Activated CD4-positive, alpha-beta T cell treated with anti-CD3 and anti-CD28 coated beads, Interleukin-2, amount 10 ng/mL, durations not matched to agents 7 days and 5 days (primary cell): ENCODE measurements at regions not wholly inside any gene's neighbourhood (a gene's known extent, or its start where the extent isn't known, plus 50 kb on each side); places are given as distances from the start of the nearest gene placed in this dataset.

Experiments
- CTCF ChIA-PET: fragments of 350-600 bp; sonication (Branson Sonifier 250); formaldehyde crosslinking; loops from one replicate; lab custom pipeline; 2021; ENCODE audit warnings: antibody characterized with exemption; lab: Charles Lee
- POLR2A ChIA-PET: fragments of 350-600 bp; sonication (Branson Sonifier 250); formaldehyde crosslinking; loops from one replicate; lab custom pipeline; 2021; ENCODE audit warnings: antibody characterized with exemption; lab: Charles Lee
- DNase-seq: peaks from one replicate; pipeline ENCODE4 v3.0.0-alpha.2; 2020
- H3K27ac Mint-ChIP-seq: one replicate; pipeline ENCODE4 v1.8.0; 2021; ENCODE audit warnings: mild to moderate bottlenecking, moderate library complexity, mixed read lengths
- H3K27me3 Mint-ChIP-seq: one replicate; pipeline ENCODE4 v1.8.0; 2021; ENCODE audit warnings: mixed read lengths
- H3K36me3 Mint-ChIP-seq: one replicate; pipeline ENCODE4 v1.8.0; 2021; ENCODE audit warnings: low read depth, mixed read lengths
- H3K4me1 Mint-ChIP-seq: one replicate; pipeline ENCODE4 v1.8.0; 2021; ENCODE audit warnings: mixed read lengths
- H3K4me3 Mint-ChIP-seq: one replicate; pipeline ENCODE4 v1.8.0; 2021; ENCODE audit warnings: mild to moderate bottlenecking, moderate library complexity, mixed read lengths
- H3K9me3 Mint-ChIP-seq: one replicate; pipeline ENCODE4 v1.8.0; 2021; ENCODE audit warnings: mixed read lengths

- no peaks in the 10 kb centered on the region for H3K4me1 Mint-ChIP-seq
- no peak overlapping the region for H3K4me3 Mint-ChIP-seq
- H3K27ac Mint-ChIP-seq = no peak overlapping the region
- CTCF ChIA-PET = no interaction called here
- H3K36me3 Mint-ChIP-seq = no peaks in the 10 kb centered on the region
- H3K27me3 Mint-ChIP-seq = no peaks in the 10 kb centered on the region
- POLR2A ChIA-PET = no interaction called here
- H3K9me3 Mint-ChIP-seq = peaks cover 5% of the 10 kb centered on the region
- no peak for DNase-seq
Observed at GRCh38 chr5:27308153-27308552, 269.8 kb upstream of the CDH9 start.

- Mint-ChIP-seq H3K4me1 (no peaks in the 10 kb centered on the region), H3K27me3 (no peaks in the 10 kb centered on the region), H3K9me3 (peaks cover 17% of the 10 kb centered on the region), H3K36me3 (no peaks in the 10 kb centered on the region), H3K27ac (no peak overlapping the region), H3K4me3 (no peak overlapping the region)
- POLR2A ChIA-PET = no interaction called here
- CTCF ChIA-PET = no interaction called here
- no peak for DNase-seq
Observed at GRCh38 chr5:27290172-27290571, 251.8 kb upstream of the CDH9 start.

GRCh38 chr5:27276119-27276518 lies 237.7 kb upstream of the CDH9 start:
- Mint-ChIP-seq H3K9me3 (peaks cover 19% of the 10 kb centered on the region), H3K27ac (no peak overlapping the region), H3K4me1 (no peaks in the 10 kb centered on the region), H3K27me3 (no peaks in the 10 kb centered on the region), H3K4me3 (no peak overlapping the region), H3K36me3 (no peaks in the 10 kb centered on the region)
- DNase-seq = no peak
- POLR2A ChIA-PET = no interaction called here
- CTCF ChIA-PET = no interaction called here

GRCh38 chr5:27275345-27275744 lies 237.0 kb upstream of the CDH9 start:
- H3K27ac Mint-ChIP-seq = no peak overlapping the region
- POLR2A ChIA-PET = no interaction called here
- peaks cover 17% of the 10 kb centered on the region for H3K9me3 Mint-ChIP-seq
- DNase-seq = no peak
- no peaks in the 10 kb centered on the region for H3K4me1 Mint-ChIP-seq
- CTCF ChIA-PET = no interaction called here
- no peaks in the 10 kb centered on the region for H3K27me3 Mint-ChIP-seq
- H3K4me3 Mint-ChIP-seq = no peak overlapping the region
- no peaks in the 10 kb centered on the region for H3K36me3 Mint-ChIP-seq

GRCh38 chr5:27269766-27270165 lies 231.4 kb upstream of the CDH9 start:
- H3K27me3 Mint-ChIP-seq = no peaks in the 10 kb centered on the region
- ChIA-PET POLR2A (no interaction called here), CTCF (no interaction called here)
- no peak overlapping the region for H3K27ac Mint-ChIP-seq
- H3K4me3 Mint-ChIP-seq = no peak overlapping the region
- no peaks in the 10 kb centered on the region for H3K4me1 Mint-ChIP-seq
- no peaks in the 10 kb centered on the region for H3K36me3 Mint-ChIP-seq
- DNase-seq = no peak
- H3K9me3 Mint-ChIP-seq = peaks cover 16% of the 10 kb centered on the region

GRCh38 chr5:27267209-27267824 lies 228.9 kb upstream of the CDH9 start:
- H3K4me3 Mint-ChIP-seq = no peak overlapping the region
- H3K27ac Mint-ChIP-seq = no peak overlapping the region
- POLR2A ChIA-PET = no interaction called here
- no peaks in the 10 kb centered on the region for H3K4me1 Mint-ChIP-seq
- CTCF ChIA-PET = no interaction called here
- H3K27me3 Mint-ChIP-seq = no peaks in the 10 kb centered on the region
- no peak for DNase-seq
- H3K36me3 Mint-ChIP-seq = no peaks in the 10 kb centered on the region
- peaks cover 13% of the 10 kb centered on the region for H3K9me3 Mint-ChIP-seq

GRCh38 chr5:27266184-27266583 lies 227.8 kb upstream of the CDH9 start:
- ChIA-PET POLR2A (no interaction called here), CTCF (no interaction called here)
- H3K27ac Mint-ChIP-seq = no peak overlapping the region
- no peaks in the 10 kb centered on the region for H3K36me3 Mint-ChIP-seq
- H3K4me1 Mint-ChIP-seq = no peaks in the 10 kb centered on the region
- no peak overlapping the region for H3K4me3 Mint-ChIP-seq
- H3K9me3 Mint-ChIP-seq = peaks cover 13% of the 10 kb centered on the region
- DNase-seq = no peak
- no peaks in the 10 kb centered on the region for H3K27me3 Mint-ChIP-seq

GRCh38 chr5:27257696-27258095 lies 219.3 kb upstream of the CDH9 start:
- peaks cover 5% of the 10 kb centered on the region for H3K9me3 Mint-ChIP-seq
- POLR2A ChIA-PET = no interaction called here

GRCh38 chr5:27252911-27253310 lies 214.5 kb upstream of the CDH9 start:
- no peaks in the 10 kb centered on the region for H3K27me3 Mint-ChIP-seq
- ChIA-PET POLR2A (no interaction called here), CTCF (no interaction called here)
- peaks cover 5% of the 10 kb centered on the region for H3K9me3 Mint-ChIP-seq
- no peak overlapping the region for H3K27ac Mint-ChIP-seq
- no peak for DNase-seq
- H3K4me1 Mint-ChIP-seq = no peaks in the 10 kb centered on the region
- H3K4me3 Mint-ChIP-seq = no peak overlapping the region
- no peaks in the 10 kb centered on the region for H3K36me3 Mint-ChIP-seq

More at GRCh38 chr5:27257696-27258095, 219.3 kb upstream of the CDH9 start:
- Mint-ChIP-seq H3K36me3 (no peaks in the 10 kb centered on the region), H3K4me3 (no peak overlapping the region), H3K4me1 (no peaks in the 10 kb centered on the region), H3K27ac (no peak overlapping the region), H3K27me3 (no peaks in the 10 kb centered on the region)
- no peak for DNase-seq
- CTCF ChIA-PET = no interaction called here

- Mint-ChIP-seq H3K4me3 (no peak overlapping the region), H3K27ac (no peak overlapping the region), H3K27me3 (no peaks in the 10 kb centered on the region), H3K9me3 (peaks cover 3% of the 10 kb centered on the region), H3K4me1 (no peaks in the 10 kb centered on the region), H3K36me3 (no peaks in the 10 kb centered on the region)
- POLR2A ChIA-PET = no interaction called here
- CTCF ChIA-PET = no interaction called here
- no peak for DNase-seq
Observed at GRCh38 chr5:27242258-27242626, 203.9 kb upstream of the CDH9 start.

- Mint-ChIP-seq H3K36me3 (no peaks in the 10 kb centered on the region), H3K27ac (no peak overlapping the region), H3K9me3 (peaks cover 2% of the 10 kb centered on the region), H3K4me1 (no peaks in the 10 kb centered on the region), H3K4me3 (no peak overlapping the region), H3K27me3 (no peaks in the 10 kb centered on the region)
- no peak for DNase-seq
- ChIA-PET POLR2A (no interaction called here), CTCF (no interaction called here)
Observed at GRCh38 chr5:27241564-27242257, 203.3 kb upstream of the CDH9 start.

- no peak overlapping the region for H3K27ac Mint-ChIP-seq
- no peaks in the 10 kb centered on the region for H3K36me3 Mint-ChIP-seq
- H3K27me3 Mint-ChIP-seq = no peaks in the 10 kb centered on the region
- POLR2A ChIA-PET = no interaction called here
- CTCF ChIA-PET = no interaction called here
- H3K4me1 Mint-ChIP-seq = no peaks in the 10 kb centered on the region
- DNase-seq = no peak
- H3K4me3 Mint-ChIP-seq = no peak overlapping the region
- peaks cover 2% of the 10 kb centered on the region for H3K9me3 Mint-ChIP-seq
Observed at GRCh38 chr5:27240791-27241190, 202.4 kb upstream of the CDH9 start.

GRCh38 chr5:27234916-27235315 lies 196.5 kb upstream of the CDH9 start:
- CTCF ChIA-PET = interaction anchor here (0.7 kb wide), 1 partner anchor 387 kb away, joined by 3 read pairs; no protein-coding TSS in a partner anchor
- H3K4me3 Mint-ChIP-seq = no peak overlapping the region
- H3K9me3 Mint-ChIP-seq = peaks cover 2% of the 10 kb centered on the region

GRCh38 chr5:27221410-27221809 lies 183.0 kb upstream of the CDH9 start:
- H3K4me3 Mint-ChIP-seq = no peak overlapping the region
- peaks cover 14% of the 10 kb centered on the region for H3K9me3 Mint-ChIP-seq
- CTCF ChIA-PET = interaction anchor here (0.6 kb wide), 1 partner anchor 223 kb away, joined by 3 read pairs; no protein-coding TSS in a partner anchor
- no peaks in the 10 kb centered on the region for H3K4me1 Mint-ChIP-seq
- no peaks in the 10 kb centered on the region for H3K36me3 Mint-ChIP-seq
- DNase-seq = no peak
- H3K27ac Mint-ChIP-seq = no peak overlapping the region
- no peaks in the 10 kb centered on the region for H3K27me3 Mint-ChIP-seq
- POLR2A ChIA-PET = no interaction called here

More at GRCh38 chr5:27234916-27235315, 196.5 kb upstream of the CDH9 start:
- Mint-ChIP-seq H3K4me1 (no peaks in the 10 kb centered on the region), H3K27me3 (no peaks in the 10 kb centered on the region), H3K27ac (no peak overlapping the region), H3K36me3 (no peaks in the 10 kb centered on the region)
- POLR2A ChIA-PET = no interaction called here
- no peak for DNase-seq
